ENCODE measurements at regions not wholly inside any gene's neighbourhood (a gene's known extent, or its start where the extent isn't known, plus 50 kb on each side); places are given as distances from the start of the nearest gene placed in this dataset.

GRCh38 chr17:71396711-71397110 is 724.1 kb upstream of the SOX9 start:
- no peak for TF ChIP-seq CTCF (IDR thresholded peaks at IDR 0.05; ENCODE audit: low read length)
- TF ChIP-seq EZH2 (IDR thresholded peaks at IDR 0.05; ENCODE audit: borderline replicate concordance, low read length): no peak

All from OCI-LY1 (cell line).